ENCODE measurements at regions not wholly inside any gene's neighbourhood (a gene's known extent, or its start where the extent isn't known, plus 50 kb on each side); places are given as distances from the start of the nearest gene placed in this dataset.
"Not testable (repeated sequence)": the region's sequence is repeated elsewhere in the genome, so short reads cannot be mapped to it uniquely, and the experiment has no call there.

- ChIA-PET POLR2A (no interaction called here), CTCF (interaction anchor here (1.4 kb wide), 1 partner anchor 24 kb away, joined by 3 read pairs; no protein-coding TSS in a partner anchor)
Measured at GRCh38 chr1:67525053-67525760, 95.0 kb upstream of the SERBP1 start.

GRCh38 chr1:67528141-67528540 lies 97.9 kb upstream of the SERBP1 start:
- POLR2A ChIA-PET, result no interaction called here

GRCh38 chr1:67530071-67530470 lies 99.9 kb upstream of the SERBP1 start:
- ChIA-PET CTCF (no interaction called here), POLR2A (no interaction called here)

More at GRCh38 chr1:67528141-67528540, 97.9 kb upstream of the SERBP1 start:
- CTCF ChIA-PET, result no interaction called here

GRCh38 chr1:67532452-67533216 lies 102.4 kb upstream of the SERBP1 start:
- CTCF ChIA-PET, result interaction anchor here (0.7 to 3.1 kb wide), 2 partner anchors 177 to 228 kb away, joined by 3 to 9 read pairs; no protein-coding TSS in a partner anchor

GRCh38 chr1:67534627-67535065 lies 104.4 kb upstream of the SERBP1 start:
- POLR2A ChIA-PET, result no interaction called here
- CTCF ChIA-PET, result interaction anchor here (1.1 to 3.1 kb wide), 2 partner anchors 27 to 226 kb away, joined by 5 to 9 read pairs; no protein-coding TSS in a partner anchor

More at GRCh38 chr1:67532452-67533216, 102.4 kb upstream of the SERBP1 start:
- POLR2A ChIA-PET, result no interaction called here

- POLR2A ChIA-PET, result no interaction called here
- CTCF ChIA-PET, result interaction anchor here (1.1 kb wide), 1 partner anchor 26 kb away, joined by 5 read pairs; no protein-coding TSS in a partner anchor
Measured at GRCh38 chr1:67535474-67535873, 105.3 kb upstream of the SERBP1 start.

GRCh38 chr1:67536957-67537666 lies 106.9 kb upstream of the SERBP1 start:
- ChIA-PET POLR2A (no interaction called here), CTCF (interaction anchor here (2.9 kb wide), 1 partner anchor 223 kb away, joined by 10 read pairs; no protein-coding TSS in a partner anchor)

GRCh38 chr1:67537667-67538018 lies 107.4 kb upstream of the SERBP1 start:
- ChIA-PET CTCF (interaction anchor here (0.7 to 2.9 kb wide), 3 partner anchors 24 to 867 kb away, joined by 3 to 10 read pairs (median 3); no protein-coding TSS in a partner anchor), POLR2A (no interaction called here)

GRCh38 chr1:67540025-67540732 lies 110.0 kb upstream of the SERBP1 start:
- ChIA-PET CTCF (interaction anchor here (0.7 to 2.9 kb wide), 2 partner anchors 220 to 225 kb away, joined by 3 to 10 read pairs; no protein-coding TSS in a partner anchor), POLR2A (interaction anchor here (0.6 kb wide), 1 partner anchor 145 kb away, joined by 3 read pairs; the partner anchor contains the start of gene GADD45A)

GRCh38 chr1:67540733-67541125 lies 110.5 kb upstream of the SERBP1 start:
- POLR2A ChIA-PET, result interaction anchor here (0.6 kb wide), 1 partner anchor 145 kb away, joined by 3 read pairs; the partner anchor contains the start of gene GADD45A
- CTCF ChIA-PET, result interaction anchor here (0.7 kb wide), 1 partner anchor 225 kb away, joined by 3 read pairs; no protein-coding TSS in a partner anchor

GRCh38 chr1:67542747-67543146 lies 112.5 kb upstream of the SERBP1 start:
- POLR2A ChIA-PET, result no interaction called here
- CTCF ChIA-PET, result no interaction called here

GRCh38 chr1:67544921-67545320 lies 114.7 kb upstream of the SERBP1 start:
- CTCF ChIA-PET, result interaction anchor here (1.2 kb wide), 1 partner anchor 9 kb away, joined by 3 read pairs; no protein-coding TSS in a partner anchor

GRCh38 chr1:67545364-67545763 lies 115.2 kb upstream of the SERBP1 start:
- ChIA-PET POLR2A (no interaction called here), CTCF (interaction anchor here (1.2 kb wide), 1 partner anchor 9 kb away, joined by 3 read pairs; no protein-coding TSS in a partner anchor)

More at GRCh38 chr1:67544921-67545320, 114.7 kb upstream of the SERBP1 start:
- POLR2A ChIA-PET, result no interaction called here

GRCh38 chr1:67551375-67551774 lies 121.2 kb upstream of the SERBP1 start:
- ChIA-PET CTCF (no interaction called here), POLR2A (no interaction called here)

- ChIA-PET POLR2A (no interaction called here), CTCF (interaction anchor here (1.3 kb wide), 1 partner anchor 10 kb away, joined by 3 read pairs; no protein-coding TSS in a partner anchor)
Measured at GRCh38 chr1:67552336-67552759, 122.1 kb upstream of the SERBP1 start.

GRCh38 chr1:67554204-67554603 lies 124.0 kb upstream of the SERBP1 start:
- CTCF ChIA-PET, result interaction anchor here (0.7 kb wide), 1 partner anchor 206 kb away, joined by 3 read pairs; no protein-coding TSS in a partner anchor
- POLR2A ChIA-PET, result not testable (repeated sequence)

GRCh38 chr1:67555461-67556296 lies 125.5 kb upstream of the SERBP1 start:
- CTCF ChIA-PET, result no interaction called here

More at GRCh38 chr1:67555461-67556296, 125.5 kb upstream of the SERBP1 start:
- POLR2A ChIA-PET, result no interaction called here

Data from activated CD8-positive, alpha-beta memory T cell treated with anti-CD3 and anti-CD28 coated beads for 36 hours (primary cell).